ENCODE measurements at regions not wholly inside any gene's neighbourhood (a gene's known extent, or its start where the extent isn't known, plus 50 kb on each side); places are given as distances from the start of the nearest gene placed in this dataset.
"Not testable (repeated sequence)": the region's sequence is repeated elsewhere in the genome, so short reads cannot be mapped to it uniquely, and the experiment has no call there.

GRCh38 chr11:49395789-49396188 lies 187.4 kb upstream of the FOLH1 start:
- POLR2A ChIA-PET; H3K27ac Mint-ChIP-seq; intact Hi-C loops (cut with micrococcal nuclease); DNase-seq; H3K4me3 Mint-ChIP-seq; CTCF ChIA-PET; H3K4me1 Mint-ChIP-seq; H3K27me3 Mint-ChIP-seq; H3K36me3 Mint-ChIP-seq; H3K27me3 ChIP-seq (ENCODE audit: control insufficient read depth in 2 of 2, insufficient read depth in 2 of 2, low read length in 2 of 2); H3K27ac ChIP-seq (ENCODE audit: low read depth, low read length); H3K4me3 ChIP-seq (ENCODE audit: low read length); H3K9me3 ChIP-seq (ENCODE audit: control insufficient read depth in 2 of 3, low read length in 3 of 3); ATAC-seq; H3K36me3 ChIP-seq (ENCODE audit: control insufficient read depth in 2 of 3, insufficient read depth in 3 of 3, low read length in 3 of 3); H3K4me1 ChIP-seq (ENCODE audit: control insufficient read depth in 2 of 2, insufficient read depth in 2 of 2, low read length in 2 of 2): not testable (repeated sequence)
- H3K9me3 Mint-ChIP-seq = peaks cover 0 to 21% (median 5%) of the 10 kb centered on the region in 11 donors

GRCh38 chr11:49390362-49390761 lies 182.0 kb upstream of the FOLH1 start:
- DNase-seq; H3K9me3 ChIP-seq (ENCODE audit: control insufficient read depth in 2 of 3, low read length in 3 of 3); H3K4me3 ChIP-seq (ENCODE audit: low read length); ATAC-seq; H3K4me1 Mint-ChIP-seq; H3K36me3 Mint-ChIP-seq; H3K4me1 ChIP-seq (ENCODE audit: control insufficient read depth in 2 of 2, insufficient read depth in 2 of 2, low read length in 2 of 2); H3K27ac ChIP-seq (ENCODE audit: low read depth, low read length); H3K27ac Mint-ChIP-seq; H3K27me3 Mint-ChIP-seq; CTCF ChIA-PET; POLR2A ChIA-PET; H3K27me3 ChIP-seq (ENCODE audit: control insufficient read depth in 2 of 2, insufficient read depth in 2 of 2, low read length in 2 of 2); intact Hi-C loops (cut with micrococcal nuclease); H3K4me3 Mint-ChIP-seq; H3K36me3 ChIP-seq (ENCODE audit: control insufficient read depth in 2 of 3, insufficient read depth in 3 of 3, low read length in 3 of 3): not testable (repeated sequence)
- H3K9me3 Mint-ChIP-seq = peaks cover 0 to 16% (median 1%) of the 10 kb centered on the region in 11 donors

- H3K27me3 Mint-ChIP-seq, CTCF ChIA-PET: not testable (repeated sequence)
Observed at GRCh38 chr11:49389149-49389548, 180.7 kb upstream of the FOLH1 start.

GRCh38 chr11:49384371-49384770 lies 176.0 kb upstream of the FOLH1 start:
- H3K4me3 ChIP-seq (ENCODE audit: low read length); intact Hi-C loops (cut with micrococcal nuclease); H3K27me3 ChIP-seq (ENCODE audit: control insufficient read depth in 2 of 2, insufficient read depth in 2 of 2, low read length in 2 of 2); H3K4me3 Mint-ChIP-seq; H3K27me3 Mint-ChIP-seq; H3K36me3 ChIP-seq (ENCODE audit: control insufficient read depth in 2 of 3, insufficient read depth in 3 of 3, low read length in 3 of 3); DNase-seq; H3K4me1 Mint-ChIP-seq; ATAC-seq; H3K27ac Mint-ChIP-seq; CTCF ChIA-PET; H3K27ac ChIP-seq (ENCODE audit: low read depth, low read length); H3K9me3 Mint-ChIP-seq; H3K9me3 ChIP-seq (ENCODE audit: control insufficient read depth in 2 of 3, low read length in 3 of 3); POLR2A ChIA-PET; H3K36me3 Mint-ChIP-seq; H3K4me1 ChIP-seq (ENCODE audit: control insufficient read depth in 2 of 2, insufficient read depth in 2 of 2, low read length in 2 of 2): not testable (repeated sequence)

More at GRCh38 chr11:49389149-49389548, 180.7 kb upstream of the FOLH1 start:
- ATAC-seq; H3K4me1 ChIP-seq (ENCODE audit: control insufficient read depth in 2 of 2, insufficient read depth in 2 of 2, low read length in 2 of 2); H3K27ac Mint-ChIP-seq; H3K4me3 ChIP-seq (ENCODE audit: low read length); intact Hi-C loops (cut with micrococcal nuclease); DNase-seq; H3K36me3 ChIP-seq (ENCODE audit: control insufficient read depth in 2 of 3, insufficient read depth in 3 of 3, low read length in 3 of 3); H3K27me3 ChIP-seq (ENCODE audit: control insufficient read depth in 2 of 2, insufficient read depth in 2 of 2, low read length in 2 of 2); H3K27ac ChIP-seq (ENCODE audit: low read depth, low read length); POLR2A ChIA-PET; H3K9me3 ChIP-seq (ENCODE audit: control insufficient read depth in 2 of 3, low read length in 3 of 3); H3K36me3 Mint-ChIP-seq; H3K4me3 Mint-ChIP-seq; H3K4me1 Mint-ChIP-seq: not testable (repeated sequence)
- peaks cover 0 to 12% (median 2%) of the 10 kb centered on the region in 11 donors for H3K9me3 Mint-ChIP-seq

GRCh38 chr11:49377978-49378377 lies 169.6 kb upstream of the FOLH1 start:
- H3K27me3 Mint-ChIP-seq = no peaks in the 10 kb centered on the region
- CTCF ChIA-PET = no interaction called here
- no peak for ATAC-seq
- Histone ChIP-seq H3K9me3 (ENCODE audit: control insufficient read depth in 2 of 3, low read length in 3 of 3) (no peaks in the 10 kb centered on the region), H3K27ac (ENCODE audit: low read depth, low read length) (no peak overlapping the region), H3K36me3 (ENCODE audit: control insufficient read depth in 2 of 3, insufficient read depth in 3 of 3, low read length in 3 of 3) (no peaks in the 10 kb centered on the region), H3K27me3 (ENCODE audit: control insufficient read depth in 2 of 2, insufficient read depth in 2 of 2, low read length in 2 of 2) (no peaks in the 10 kb centered on the region), H3K4me3 (ENCODE audit: low read length) (no peak overlapping the region), H3K4me1 (ENCODE audit: control insufficient read depth in 2 of 2, insufficient read depth in 2 of 2, low read length in 2 of 2) (no peaks in the 10 kb centered on the region)
- intact Hi-C loops (cut with micrococcal nuclease) = no loop called here
- no peak overlapping the region for H3K27ac Mint-ChIP-seq
- no peak for DNase-seq
- peaks cover 0 to 12% (median 0%) of the 10 kb centered on the region in 11 donors for H3K9me3 Mint-ChIP-seq
- H3K4me1 Mint-ChIP-seq = no peaks in the 10 kb centered on the region
- POLR2A ChIA-PET = no interaction called here
- H3K4me3 Mint-ChIP-seq = no peak overlapping the region
- no peaks in the 10 kb centered on the region for H3K36me3 Mint-ChIP-seq

- CTCF ChIA-PET, H3K4me1 Mint-ChIP-seq: not testable (repeated sequence)
Observed at GRCh38 chr11:49373866-49374265, 165.5 kb upstream of the FOLH1 start.

GRCh38 chr11:49373385-49373784 lies 165.0 kb upstream of the FOLH1 start:
- H3K27ac Mint-ChIP-seq; H3K27ac ChIP-seq (ENCODE audit: low read depth, low read length); DNase-seq; H3K4me1 Mint-ChIP-seq; ATAC-seq; H3K27me3 ChIP-seq (ENCODE audit: control insufficient read depth in 2 of 2, insufficient read depth in 2 of 2, low read length in 2 of 2); CTCF ChIA-PET; H3K36me3 ChIP-seq (ENCODE audit: control insufficient read depth in 2 of 3, insufficient read depth in 3 of 3, low read length in 3 of 3); H3K4me3 ChIP-seq (ENCODE audit: low read length); POLR2A ChIA-PET; H3K4me3 Mint-ChIP-seq; intact Hi-C loops (cut with micrococcal nuclease); H3K27me3 Mint-ChIP-seq; H3K4me1 ChIP-seq (ENCODE audit: control insufficient read depth in 2 of 2, insufficient read depth in 2 of 2, low read length in 2 of 2); H3K36me3 Mint-ChIP-seq; H3K9me3 ChIP-seq (ENCODE audit: control insufficient read depth in 2 of 3, low read length in 3 of 3): not testable (repeated sequence)
- H3K9me3 Mint-ChIP-seq = peaks cover 0 to 12% (median 0%) of the 10 kb centered on the region in 11 donors

More at GRCh38 chr11:49373866-49374265, 165.5 kb upstream of the FOLH1 start:
- DNase-seq; H3K4me3 Mint-ChIP-seq; H3K36me3 ChIP-seq (ENCODE audit: control insufficient read depth in 2 of 3, insufficient read depth in 3 of 3, low read length in 3 of 3); H3K27me3 ChIP-seq (ENCODE audit: control insufficient read depth in 2 of 2, insufficient read depth in 2 of 2, low read length in 2 of 2); H3K4me3 ChIP-seq (ENCODE audit: low read length); H3K27ac Mint-ChIP-seq; H3K4me1 ChIP-seq (ENCODE audit: control insufficient read depth in 2 of 2, insufficient read depth in 2 of 2, low read length in 2 of 2); H3K9me3 ChIP-seq (ENCODE audit: control insufficient read depth in 2 of 3, low read length in 3 of 3); POLR2A ChIA-PET; ATAC-seq; intact Hi-C loops (cut with micrococcal nuclease); H3K27ac ChIP-seq (ENCODE audit: low read depth, low read length); H3K27me3 Mint-ChIP-seq; H3K36me3 Mint-ChIP-seq: not testable (repeated sequence)
- peaks cover 0 to 12% (median 0%) of the 10 kb centered on the region in 11 donors for H3K9me3 Mint-ChIP-seq
